Epithelial cell of esophagus (primary cell): ENCODE measurements at regions not wholly inside any gene's neighbourhood (a gene's known extent, or its start where the extent isn't known, plus 50 kb on each side); places are given as distances from the start of the nearest gene placed in this dataset.
"Not testable (repeated sequence)": the region's sequence is repeated elsewhere in the genome, so short reads cannot be mapped to it uniquely, and the experiment has no call there.

Experiments
- DNase-seq: peaks from one replicate; pipeline ENCODE4 v3.0.0; 2010; ENCODE audit warnings: low read depth
- H3K4me3 ChIP-seq: 2 replicates; pipeline ENCODE4 v1.5.1; 2011; ENCODE audit warnings: mild to moderate bottlenecking, low read length, control low read depth
- CTCF ChIP-seq: IDR thresholded peaks from 2 replicates; pipeline ENCODE4 v1.5.1; 2011; ENCODE audit warnings: low read depth, mild to moderate bottlenecking, low read length, control low read depth, inconsistent platforms; ENCODE audit not compliant: insufficient read depth; ENCODE audit errors: missing control alignments

DNA sequence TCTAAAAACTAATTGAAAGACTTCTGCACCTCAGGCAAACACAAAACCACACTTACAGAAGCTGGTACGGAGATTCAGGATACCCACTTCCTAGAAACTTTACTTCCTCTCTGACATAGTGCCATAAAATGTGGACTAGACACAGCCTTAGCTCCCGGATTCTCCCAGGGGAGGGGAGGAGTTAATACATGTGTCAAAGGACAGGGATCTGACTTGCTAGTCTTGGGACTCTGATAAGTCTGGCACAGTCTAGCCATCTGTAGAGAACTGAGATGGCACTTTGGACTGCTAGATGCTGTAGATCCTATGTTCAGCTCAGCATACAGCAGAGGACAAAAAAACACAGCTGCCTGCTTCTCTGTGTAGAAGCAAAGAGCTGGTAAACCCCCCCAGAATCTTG lies 769.8 kb upstream of the MIR17HG start:
- no peak for DNase-seq
- no peak overlapping the region for H3K4me3 ChIP-seq
- no peak for TF ChIP-seq CTCF

DNA sequence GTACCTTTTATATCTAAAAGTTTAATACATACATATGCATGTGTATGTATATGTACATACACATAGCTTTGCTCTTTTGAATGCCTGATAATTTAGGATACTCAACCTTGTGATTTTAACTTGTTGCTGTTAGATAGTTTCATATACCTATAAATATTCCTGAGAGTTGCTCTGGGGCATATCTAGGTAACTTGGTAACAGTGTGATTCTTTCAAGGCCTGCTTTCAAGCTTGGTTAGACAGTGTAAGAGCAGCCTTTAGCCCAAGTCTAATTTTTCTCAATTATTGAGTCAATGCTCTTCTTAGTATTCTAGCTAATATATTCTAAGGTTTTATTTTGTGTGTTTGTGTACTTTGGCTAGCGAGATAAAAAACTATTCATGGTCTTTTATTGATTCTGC lies 762.1 kb upstream of the MIR17HG start:
- TF ChIP-seq CTCF: no peak
- no peak for DNase-seq
- no peak overlapping the region for H3K4me3 ChIP-seq

DNA sequence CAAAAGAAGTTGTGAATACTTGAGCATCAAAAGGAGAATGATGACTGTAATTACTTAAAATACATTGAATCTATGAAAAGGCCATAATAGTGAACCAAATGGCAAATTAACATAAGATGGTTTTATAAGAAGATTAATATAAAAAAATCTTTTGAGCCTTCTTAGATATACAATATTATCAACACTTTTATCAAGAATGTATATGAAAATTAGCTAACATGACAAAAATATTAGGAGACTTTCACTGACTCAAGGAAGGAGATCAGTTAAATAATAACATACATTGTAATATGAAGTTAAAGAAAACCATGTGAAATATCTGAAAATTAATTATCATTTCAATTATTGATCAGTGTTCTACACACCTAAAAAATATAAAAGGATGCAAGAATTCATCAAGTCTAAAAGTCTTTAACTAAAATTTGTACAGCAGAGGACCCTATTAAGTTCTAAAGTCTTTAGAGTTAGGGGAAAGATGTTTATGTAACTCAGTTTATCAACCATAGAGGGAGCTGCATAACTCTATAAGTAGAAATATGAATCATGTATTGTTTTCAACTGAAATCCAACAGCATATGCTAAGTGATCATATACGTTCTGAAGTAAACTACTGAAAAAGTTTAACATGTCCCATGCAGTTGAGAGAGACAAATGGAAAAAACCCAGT lies 756.1 kb upstream of the MIR17HG start:
- H3K4me3 ChIP-seq: no peak overlapping the region
- no peak for TF ChIP-seq CTCF
- peak; percentile 32 for DNase-seq

DNA sequence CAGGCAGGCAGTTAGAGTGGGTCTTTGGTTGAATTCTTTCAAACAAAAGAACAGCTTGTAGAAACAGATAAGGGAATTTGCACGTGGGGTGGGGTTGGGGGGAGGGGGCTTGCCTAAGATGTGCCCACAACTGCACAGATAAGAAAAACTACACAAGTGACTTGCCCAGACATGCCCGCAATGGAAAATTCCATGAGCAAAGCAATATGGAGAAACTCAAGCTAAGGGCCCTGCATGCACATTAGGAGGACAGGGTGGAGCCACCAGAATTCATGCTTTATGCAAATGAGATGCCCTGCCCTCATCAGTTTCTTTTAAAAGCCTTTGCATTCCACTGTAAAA lies 755.6 kb upstream of the MIR17HG start:
- H3K4me3 ChIP-seq: no peak overlapping the region
- TF ChIP-seq CTCF: no peak
- DNase-seq: peak; percentile 38

GRCh38 chr13:90592943-90593342 lies 754.5 kb upstream of the MIR17HG start:
- H3K4me3 ChIP-seq: no peak overlapping the region
- no peak for TF ChIP-seq CTCF

GRCh38 chr13:90594681-90595080 lies 752.8 kb upstream of the MIR17HG start:
- DNase-seq: peak; percentile 95
- no peak overlapping the region for H3K4me3 ChIP-seq
- TF ChIP-seq CTCF: no peak

More at GRCh38 chr13:90592943-90593342, 754.5 kb upstream of the MIR17HG start:
- no peak for DNase-seq

GRCh38 chr13:90605664-90606063 lies 741.8 kb upstream of the MIR17HG start:
- DNase-seq: no peak
- H3K4me3 ChIP-seq: no peak overlapping the region
- no peak for TF ChIP-seq CTCF

DNA sequence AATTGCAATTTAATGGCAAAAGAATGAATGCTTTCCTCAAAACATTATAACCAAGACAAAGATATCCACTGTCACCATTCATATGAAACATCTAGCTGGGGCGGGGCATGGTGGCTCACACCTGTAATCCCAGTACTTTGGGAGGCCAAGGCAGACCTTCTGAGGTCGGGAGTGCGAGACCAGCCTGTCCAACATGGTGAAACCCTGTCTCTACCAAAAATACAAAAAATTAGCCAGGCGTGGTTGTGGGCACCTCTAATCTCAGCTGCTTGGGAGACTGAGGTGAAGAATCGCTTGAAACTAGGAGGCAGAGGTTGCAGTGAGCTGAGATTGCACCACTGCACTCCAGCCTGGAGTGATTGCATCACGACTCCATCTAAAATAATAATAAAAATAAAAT lies 740.6 kb upstream of the MIR17HG start:
- DNase-seq, H3K4me3 ChIP-seq: not testable (repeated sequence)
